Smooth muscle cell (in vitro differentiated cells): ENCODE measurements at regions not wholly inside any gene's neighbourhood (a gene's known extent, or its start where the extent isn't known, plus 50 kb on each side); places are given as distances from the start of the nearest gene placed in this dataset.
"Not testable (repeated sequence)": the region's sequence is repeated elsewhere in the genome, so short reads cannot be mapped to it uniquely, and the experiment has no call there.

ENCODE experiments used
- DNase-seq: peaks from one replicate; lab custom pipeline; 2025; ENCODE audit not compliant: unreplicated experiment; lab: John Stamatoyannopoulos, UW
- H2AFZ ChIP-seq: fragments of 200-600 bp; sonication (generic); 2 replicates; pipeline ENCODE4 v1.6.0; 2016; ENCODE audit warnings: antibody characterized with exemption, low read depth, mild to moderate bottlenecking
- H3F3A ChIP-seq: fragments of 200-600 bp; sonication (generic); 2 replicates; pipeline ENCODE4 v1.6.0; 2017; ENCODE audit warnings: antibody characterized with exemption, low read depth
- H3K27ac ChIP-seq: fragments of 200-600 bp; sonication (generic); 2 replicates; pipeline ENCODE4 v1.5.1; 2016; ENCODE audit warnings: low read depth, mild to moderate bottlenecking
- H3K27me3 ChIP-seq: fragments of 200-600 bp; sonication (generic); 2 replicates; pipeline ENCODE4 v1.6.1; 2016; ENCODE audit warnings: low read depth, mild to moderate bottlenecking
- H3K36me3 ChIP-seq: fragments of 200-600 bp; sonication (generic); 2 replicates; pipeline ENCODE4 v1.5.1; 2016; ENCODE audit warnings: low read depth
- H3K4me1 ChIP-seq: fragments of 200-600 bp; sonication (generic); 2 replicates; pipeline ENCODE4 v1.5.1; 2016; ENCODE audit warnings: low read depth
- H3K4me2 ChIP-seq: fragments of 200-600 bp; sonication (generic); 2 replicates; pipeline ENCODE4 v1.6.0; 2016; ENCODE audit warnings: mild to moderate bottlenecking
- H3K4me3 ChIP-seq: fragments of 200-600 bp; sonication (generic); 2 replicates; pipeline ENCODE4 v1.5.1; 2016; ENCODE audit warnings: mild to moderate bottlenecking
- H3K79me2 ChIP-seq: fragments of 200-600 bp; sonication (generic); 2 replicates; pipeline ENCODE4 v1.6.0; 2016; ENCODE audit warnings: low read depth, mild to moderate bottlenecking
- H3K9ac ChIP-seq: fragments of 200-600 bp; sonication (generic); 2 replicates; pipeline ENCODE4 v1.6.0; 2016; ENCODE audit warnings: low read depth
- H3K9me3 ChIP-seq: fragments of 200-600 bp; sonication (generic); replicated peaks from 2 replicates; pipeline ENCODE4 v1.5.1; 2016; ENCODE audit warnings: low read depth
- H4K20me1 ChIP-seq: fragments of 200-600 bp; sonication (generic); 2 replicates; pipeline ENCODE4 v1.6.0; 2016; ENCODE audit warnings: low read depth
- CTCF ChIP-seq: fragments of 200-600 bp; sonication (generic); IDR thresholded peaks from 2 replicates; pipeline ENCODE4 v1.5.1; 2017; ENCODE audit warnings: borderline replicate concordance, mild to moderate bottlenecking, antibody characterized with exemption; ENCODE audit not compliant: insufficient read depth, poor library complexity, severe bottlenecking
- WGBS: methylation state at CpG from one replicate; pipeline ENCODE4 v1.1.7; 2016; ENCODE audit warnings: low lambda C conversion rate; 5-methylcytosine and 5-hydroxymethylcytosine counted together

- Histone ChIP-seq H3F3A (no peaks in the 10 kb centered on the region), H3K79me2 (no peaks in the 10 kb centered on the region), H3K27ac (no peak overlapping the region), H3K27me3 (no peaks in the 10 kb centered on the region), H3K4me3 (no peak overlapping the region), H4K20me1 (no peaks in the 10 kb centered on the region), H3K36me3 (no peaks in the 10 kb centered on the region), H3K9ac (no peak overlapping the region), H3K4me2 (no peak overlapping the region), H3K4me1 (no peaks in the 10 kb centered on the region), H3K9me3 (no peaks in the 10 kb centered on the region), H2AFZ (no peak overlapping the region)
- no peak for TF ChIP-seq CTCF
- WGBS = 89% methylated on average over 5 of the region's 5 CpGs
- no peak for DNase-seq
Measured at GRCh38 chr20:12740647-12741046, 268.1 kb upstream of the SPTLC3 start.

GRCh38 chr20:12744037-12744436 is 264.7 kb upstream of the SPTLC3 start:
- no peak overlapping the region for H3K4me3 ChIP-seq
- H3K9me3 ChIP-seq = no peaks in the 10 kb centered on the region
- no peaks in the 10 kb centered on the region for H3K27me3 ChIP-seq
- peaks cover 6% of the 10 kb centered on the region for H3K4me1 ChIP-seq
- no peaks in the 10 kb centered on the region for H3F3A ChIP-seq
- H4K20me1 ChIP-seq = no peaks in the 10 kb centered on the region
- TF ChIP-seq CTCF = no peak
- DNase-seq = no peak
- WGBS = 93% methylated on average over 2 of the region's 2 CpGs
- H2AFZ ChIP-seq = no peak overlapping the region
- H3K4me2 ChIP-seq = no peak overlapping the region
- no peaks in the 10 kb centered on the region for H3K79me2 ChIP-seq
- no peak overlapping the region for H3K27ac ChIP-seq
- no peaks in the 10 kb centered on the region for H3K36me3 ChIP-seq
- no peak overlapping the region for H3K9ac ChIP-seq

GRCh38 chr20:12748359-12748994 is 260.3 kb upstream of the SPTLC3 start:
- Histone ChIP-seq H3K27me3 (peaks cover 14% of the 10 kb centered on the region), H3K27ac (no peak overlapping the region), H3K9me3 (no peaks in the 10 kb centered on the region), H3K79me2 (no peaks in the 10 kb centered on the region), H3K4me3 (no peak overlapping the region), H3K4me1 (peaks cover 6% of the 10 kb centered on the region), H2AFZ (no peak overlapping the region), H4K20me1 (no peaks in the 10 kb centered on the region), H3K4me2 (no peak overlapping the region), H3F3A (no peaks in the 10 kb centered on the region), H3K36me3 (no peaks in the 10 kb centered on the region), H3K9ac (no peak overlapping the region)
- no peak for TF ChIP-seq CTCF
- DNase-seq = no peak
- WGBS = 82% methylated on average over 1 of the region's 1 CpG

- Histone ChIP-seq H4K20me1 (no peaks in the 10 kb centered on the region), H3K9me3 (no peaks in the 10 kb centered on the region), H3K4me3 (no peak overlapping the region), H3F3A (no peaks in the 10 kb centered on the region), H3K79me2 (no peaks in the 10 kb centered on the region), H3K27me3 (peaks cover 29% of the 10 kb centered on the region), H3K27ac (no peak overlapping the region), H2AFZ (no peak overlapping the region), H3K9ac (no peak overlapping the region), H3K36me3 (no peaks in the 10 kb centered on the region), H3K4me1 (peaks cover 6% of the 10 kb centered on the region), H3K4me2 (no peak overlapping the region)
- no peak for DNase-seq
- 68% methylated on average over 6 of the region's 6 CpGs for WGBS
- no peak for TF ChIP-seq CTCF
Measured at GRCh38 chr20:12750221-12750620, 258.6 kb upstream of the SPTLC3 start.

- not testable (repeated sequence) for H3K36me3 ChIP-seq, DNase-seq, H3K4me3 ChIP-seq, H3K9me3 ChIP-seq, H3K4me2 ChIP-seq, H3K27ac ChIP-seq, H4K20me1 ChIP-seq, H3F3A ChIP-seq, H3K9ac ChIP-seq, H3K79me2 ChIP-seq, H3K4me1 ChIP-seq, H2AFZ ChIP-seq
- H3K27me3 ChIP-seq = peaks cover 29% of the 10 kb centered on the region
- 70% methylated on average over 9 of the region's 9 CpGs for WGBS
Measured at GRCh38 chr20:12752900-12753693, 255.7 kb upstream of the SPTLC3 start.
